T-helper 17 cell (primary cell): ENCODE measurements at regions not wholly inside any gene's neighbourhood (a gene's known extent, or its start where the extent isn't known, plus 50 kb on each side); places are given as distances from the start of the nearest gene placed in this dataset.
"Not testable (repeated sequence)": the region's sequence is repeated elsewhere in the genome, so short reads cannot be mapped to it uniquely, and the experiment has no call there.

Source experiments
- ATAC-seq: fragments of 150-1000 bp; cut with Tn5 transposase; 2 replicates; pipeline ENCODE4 v1.10.0; 2021; ENCODE audit warnings: mild to moderate bottlenecking, moderate library complexity
- DNase-seq, 3 donors: peaks; one replicate each; pipeline versions ENCODE4 v3.0.0 to v3.0.0-alpha.2; 2020 to 2021
- H3K9me3 ChIP-seq: one replicate; pipeline ENCODE4 v1.7.0; 2013; ENCODE audit warnings: low read length, mild to moderate bottlenecking; ENCODE audit not compliant: control insufficient read depth, poor library complexity, severe bottlenecking
- H3K27ac Mint-ChIP-seq: one replicate; pipeline ENCODE4 v1.8.0; 2022; ENCODE audit warnings: mild to moderate bottlenecking, moderate library complexity, mixed read lengths
- H3K27me3 Mint-ChIP-seq: one replicate; pipeline ENCODE4 v1.8.0; 2022; ENCODE audit warnings: mixed read lengths
- H3K36me3 Mint-ChIP-seq: one replicate; pipeline ENCODE4 v1.8.0; 2022; ENCODE audit warnings: low read depth, mixed read lengths
- H3K4me1 Mint-ChIP-seq: one replicate; pipeline ENCODE4 v1.8.0; 2022; ENCODE audit warnings: mild to moderate bottlenecking, mixed read lengths
- H3K4me3 Mint-ChIP-seq: one replicate; pipeline ENCODE4 v1.8.0; 2022; ENCODE audit warnings: mild to moderate bottlenecking, moderate library complexity, mixed read lengths

DNA sequence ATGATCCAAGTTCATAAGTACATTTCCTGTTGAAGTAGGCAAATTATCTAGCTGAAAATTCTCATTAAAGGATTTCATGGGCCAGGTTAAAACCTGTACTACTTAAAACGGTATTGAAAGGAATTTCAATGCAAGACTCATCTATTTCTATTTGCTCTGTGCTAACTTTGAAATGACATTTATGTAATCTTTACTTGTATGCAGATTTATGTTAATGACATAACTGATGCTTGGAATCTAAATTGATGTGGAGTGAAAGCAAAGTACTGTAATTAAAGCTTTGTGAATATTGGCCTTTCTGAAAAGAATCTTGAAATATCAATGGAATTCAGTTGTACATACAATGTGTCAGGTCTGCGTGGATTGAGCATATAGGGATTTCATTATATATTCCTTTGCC lies 390.0 kb downstream of the CPS1 start:
- Mint-ChIP-seq H3K4me1 (no peaks in the 10 kb centered on the region), H3K4me3 (no peak overlapping the region), H3K27ac (no peak overlapping the region), H3K27me3 (no peaks in the 10 kb centered on the region), H3K36me3 (no peaks in the 10 kb centered on the region)
- H3K9me3 ChIP-seq: no peaks in the 10 kb centered on the region
- ATAC-seq: no peak
- no peak for DNase-seq

DNA sequence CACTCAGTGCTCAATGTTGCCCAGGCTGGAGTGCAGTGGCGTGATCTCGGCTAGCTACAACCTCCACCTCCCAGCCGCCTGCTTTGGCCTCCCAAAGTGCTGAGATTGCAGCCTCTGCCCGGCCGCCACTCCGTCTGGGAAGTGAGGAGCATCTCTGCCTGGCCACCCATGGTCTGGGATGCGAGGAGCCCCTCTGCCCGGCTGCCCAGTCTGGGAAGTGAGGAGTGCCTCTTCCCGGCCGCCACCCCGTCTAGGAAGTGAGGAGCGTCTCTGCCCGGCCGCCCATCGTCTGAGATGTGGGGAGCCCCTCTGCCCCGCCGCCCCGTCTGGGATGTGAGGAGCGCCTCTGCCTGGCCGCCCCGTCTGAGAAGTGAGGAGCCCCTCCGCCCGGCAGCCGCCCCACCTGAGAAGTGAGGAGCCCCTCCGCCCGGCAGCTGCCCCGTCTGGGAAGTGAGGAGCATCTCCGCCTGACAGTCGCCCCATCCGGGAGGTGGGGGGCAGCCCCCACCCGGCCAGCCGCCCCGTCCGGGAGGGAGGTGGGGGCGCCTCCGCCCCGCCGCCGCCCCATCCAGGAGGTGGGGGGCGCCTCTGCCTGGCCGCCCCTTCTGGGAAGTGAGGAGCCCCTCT lies 394.1 kb downstream of the CPS1 start:
- not testable (repeated sequence) for H3K4me1 Mint-ChIP-seq, ATAC-seq, H3K36me3 Mint-ChIP-seq, H3K4me3 Mint-ChIP-seq, DNase-seq, H3K27ac Mint-ChIP-seq, H3K27me3 Mint-ChIP-seq, H3K9me3 ChIP-seq

GRCh38 chr2:210954386-210954907 lies 398.0 kb downstream of the CPS1 start:
- H3K36me3 Mint-ChIP-seq: no peaks in the 10 kb centered on the region
- H3K9me3 ChIP-seq: no peaks in the 10 kb centered on the region
- DNase-seq: no peak
- H3K27ac Mint-ChIP-seq: no peak overlapping the region
- H3K4me3 Mint-ChIP-seq: no peak overlapping the region
- no peaks in the 10 kb centered on the region for H3K27me3 Mint-ChIP-seq
- H3K4me1 Mint-ChIP-seq: no peaks in the 10 kb centered on the region
- ATAC-seq: no peak

- no peak overlapping the region for H3K27ac Mint-ChIP-seq
- no peak for DNase-seq
- no peak overlapping the region for H3K4me3 Mint-ChIP-seq
- H3K27me3 Mint-ChIP-seq: no peaks in the 10 kb centered on the region
- H3K9me3 ChIP-seq: no peaks in the 10 kb centered on the region
- no peaks in the 10 kb centered on the region for H3K4me1 Mint-ChIP-seq
- no peak for ATAC-seq
- no peaks in the 10 kb centered on the region for H3K36me3 Mint-ChIP-seq
Measured at GRCh38 chr2:210955591-210955990, 399.2 kb downstream of the CPS1 start.

DNA sequence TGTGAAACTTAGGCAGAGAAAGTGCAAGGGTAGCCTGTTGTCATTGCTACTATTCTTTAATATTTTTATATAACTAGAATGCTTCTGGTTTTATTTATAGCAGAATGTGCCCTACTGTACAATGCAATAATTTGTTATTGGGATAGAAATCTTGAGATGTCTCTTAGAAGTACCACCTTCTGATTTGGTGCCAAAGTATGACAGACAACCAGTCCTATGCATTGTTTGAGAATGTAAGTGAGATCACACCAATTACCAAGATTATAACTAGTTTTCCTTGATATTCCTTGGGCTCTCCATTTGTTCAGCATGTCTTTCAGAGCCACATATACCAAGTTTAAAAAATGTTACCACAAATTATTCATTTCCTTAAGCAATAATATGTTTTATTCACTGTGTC lies 399.7 kb downstream of the CPS1 start:
- no peak overlapping the region for H3K27ac Mint-ChIP-seq
- H3K9me3 ChIP-seq: no peaks in the 10 kb centered on the region
- no peaks in the 10 kb centered on the region for H3K36me3 Mint-ChIP-seq
- ATAC-seq (no peak), DNase-seq (no peak)
- H3K4me1 Mint-ChIP-seq: no peaks in the 10 kb centered on the region
- H3K27me3 Mint-ChIP-seq: no peaks in the 10 kb centered on the region
- no peak overlapping the region for H3K4me3 Mint-ChIP-seq

DNA sequence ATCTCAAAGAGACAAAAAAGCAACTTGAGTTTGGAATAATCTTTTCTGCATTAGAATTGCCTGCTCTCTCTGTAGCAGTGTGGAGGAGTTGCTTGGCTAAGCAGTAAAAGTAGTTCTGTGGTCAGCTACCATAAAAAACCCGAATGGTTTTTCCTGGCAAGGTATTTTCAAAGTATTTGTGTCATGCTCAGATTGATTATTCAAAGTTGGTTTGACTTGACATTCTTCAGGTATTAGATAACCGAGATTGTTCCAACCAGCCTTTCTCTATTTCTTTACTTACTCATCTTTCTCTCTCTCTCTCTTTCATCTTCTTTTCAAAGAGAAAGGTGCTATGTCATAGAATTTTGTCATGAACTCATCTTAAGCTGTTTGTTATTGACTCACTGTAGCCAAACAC lies 404.9 kb downstream of the CPS1 start:
- H3K9me3 ChIP-seq: no peaks in the 10 kb centered on the region
- H3K27me3 Mint-ChIP-seq: no peaks in the 10 kb centered on the region

DNA sequence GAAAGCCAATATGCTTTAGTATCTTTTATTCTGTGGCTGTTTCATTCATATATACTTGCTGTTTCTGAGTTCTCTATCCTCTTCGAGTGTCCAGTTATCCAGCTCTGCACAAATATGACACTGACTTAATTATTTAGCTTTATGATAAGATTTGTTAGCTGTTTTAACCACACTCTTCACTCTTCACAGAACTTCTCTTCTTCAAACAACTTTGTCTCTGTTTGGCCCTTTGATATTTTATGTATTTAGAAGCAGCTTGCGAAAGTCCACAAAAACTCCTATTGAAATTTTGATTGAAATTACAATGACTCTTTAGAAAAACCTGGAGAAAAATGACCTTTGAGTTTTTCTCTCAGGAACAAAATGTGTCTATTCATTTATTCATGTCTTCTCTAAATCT lies 407.0 kb downstream of the CPS1 start:
- no peaks in the 10 kb centered on the region for H3K36me3 Mint-ChIP-seq
- no peak overlapping the region for H3K27ac Mint-ChIP-seq
- DNase-seq (no peak), ATAC-seq (no peak)
- no peaks in the 10 kb centered on the region for H3K27me3 Mint-ChIP-seq
- no peak overlapping the region for H3K4me3 Mint-ChIP-seq
- H3K9me3 ChIP-seq: no peaks in the 10 kb centered on the region
- H3K4me1 Mint-ChIP-seq: no peaks in the 10 kb centered on the region

More for the DNA sequence above, 404.9 kb downstream of the CPS1 start:
- no peak for ATAC-seq
- H3K27ac Mint-ChIP-seq: no peak overlapping the region
- H3K4me1 Mint-ChIP-seq: no peaks in the 10 kb centered on the region
- no peaks in the 10 kb centered on the region for H3K36me3 Mint-ChIP-seq
- H3K4me3 Mint-ChIP-seq: no peak overlapping the region
- no peak for DNase-seq

DNA sequence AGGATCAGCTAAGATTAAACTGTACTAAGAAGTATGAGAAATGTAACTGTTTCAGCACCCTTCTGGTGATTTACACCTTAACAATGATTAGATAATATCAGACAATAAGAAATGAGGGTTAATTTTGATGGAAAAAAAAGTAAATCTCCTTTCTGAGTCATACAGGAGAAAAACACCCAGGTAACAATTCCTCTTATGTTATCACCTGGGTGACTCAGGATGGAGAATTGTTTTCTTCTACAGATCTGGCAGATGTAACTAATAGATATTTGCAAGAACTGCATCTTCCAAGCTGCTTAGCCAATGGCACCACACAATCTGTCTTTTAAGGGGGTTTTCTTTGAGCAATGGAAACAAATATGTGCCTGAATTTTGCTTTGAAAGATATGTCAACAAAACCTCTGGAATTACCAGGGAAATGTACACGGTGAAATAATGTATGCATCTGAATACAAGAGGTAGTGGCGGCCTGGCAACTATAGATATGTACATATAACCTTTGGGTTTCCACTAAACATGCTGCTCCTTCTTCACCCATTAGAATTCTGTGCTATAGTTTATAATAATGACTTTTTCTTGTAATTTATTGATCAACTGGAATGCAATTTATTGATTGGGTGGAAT lies 407.9 kb downstream of the CPS1 start:
- no peaks in the 10 kb centered on the region for H3K9me3 ChIP-seq
- no peak overlapping the region for H3K27ac Mint-ChIP-seq
- no peaks in the 10 kb centered on the region for H3K36me3 Mint-ChIP-seq
- DNase-seq (no peak), ATAC-seq (no peak)
- no peaks in the 10 kb centered on the region for H3K4me1 Mint-ChIP-seq
- no peak overlapping the region for H3K4me3 Mint-ChIP-seq
- no peaks in the 10 kb centered on the region for H3K27me3 Mint-ChIP-seq

DNA sequence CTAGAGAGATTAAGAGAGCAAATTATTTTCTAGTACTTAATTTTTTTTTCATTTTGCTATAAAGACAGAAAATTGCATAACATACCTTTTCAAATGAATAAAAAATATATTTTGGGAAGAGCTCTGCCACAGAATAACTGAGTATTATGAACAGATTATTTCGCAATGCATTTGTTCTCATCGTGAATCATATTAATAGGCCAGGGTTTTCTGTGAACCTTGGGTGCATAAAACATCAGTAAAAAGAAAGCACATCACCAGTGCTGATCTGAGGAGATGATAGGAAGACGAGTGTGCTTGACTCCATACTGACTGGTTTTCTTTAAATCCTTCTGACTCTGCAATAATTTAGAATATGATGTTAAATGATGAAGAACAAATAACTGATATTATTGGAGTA lies 409.1 kb downstream of the CPS1 start:
- ATAC-seq: no peak
- H3K4me3 Mint-ChIP-seq: no peak overlapping the region
- H3K9me3 ChIP-seq: no peaks in the 10 kb centered on the region
- H3K36me3 Mint-ChIP-seq: no peaks in the 10 kb centered on the region
- H3K27ac Mint-ChIP-seq: no peak overlapping the region
- H3K27me3 Mint-ChIP-seq: no peaks in the 10 kb centered on the region
- no peaks in the 10 kb centered on the region for H3K4me1 Mint-ChIP-seq
- no peak for DNase-seq

- ATAC-seq (no peak), DNase-seq (no peak)
- H3K27me3 Mint-ChIP-seq: no peaks in the 10 kb centered on the region
- H3K36me3 Mint-ChIP-seq: no peaks in the 10 kb centered on the region
- no peaks in the 10 kb centered on the region for H3K9me3 ChIP-seq
- no peak overlapping the region for H3K27ac Mint-ChIP-seq
- H3K4me3 Mint-ChIP-seq: no peak overlapping the region
- H3K4me1 Mint-ChIP-seq: no peaks in the 10 kb centered on the region
Measured at GRCh38 chr2:210966330-210966729, 409.9 kb downstream of the CPS1 start.

DNA sequence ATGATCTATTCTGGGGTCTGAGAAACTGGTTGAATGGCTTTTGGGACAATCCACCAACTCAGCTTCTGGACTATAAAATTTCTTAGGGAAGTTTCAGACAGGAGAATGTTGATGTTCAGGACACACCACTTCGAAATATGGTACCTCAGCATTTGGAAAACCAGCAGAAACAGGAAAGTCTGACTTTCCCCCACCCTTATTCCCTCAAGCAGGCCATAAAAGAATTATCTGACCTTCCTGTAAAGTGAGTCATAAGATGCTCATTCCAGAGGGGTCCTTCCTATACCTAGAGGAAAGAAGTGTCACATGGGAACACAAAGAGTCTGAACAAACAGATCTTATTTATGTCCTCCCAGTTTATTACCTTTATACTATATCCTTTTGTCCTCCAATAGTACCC lies 415.0 kb downstream of the CPS1 start:
- Mint-ChIP-seq H3K27ac (no peak overlapping the region), H3K36me3 (no peaks in the 10 kb centered on the region), H3K4me1 (no peaks in the 10 kb centered on the region), H3K4me3 (no peak overlapping the region), H3K27me3 (no peaks in the 10 kb centered on the region)
- DNase-seq: no peak
- no peaks in the 10 kb centered on the region for H3K9me3 ChIP-seq
- no peak for ATAC-seq

DNA sequence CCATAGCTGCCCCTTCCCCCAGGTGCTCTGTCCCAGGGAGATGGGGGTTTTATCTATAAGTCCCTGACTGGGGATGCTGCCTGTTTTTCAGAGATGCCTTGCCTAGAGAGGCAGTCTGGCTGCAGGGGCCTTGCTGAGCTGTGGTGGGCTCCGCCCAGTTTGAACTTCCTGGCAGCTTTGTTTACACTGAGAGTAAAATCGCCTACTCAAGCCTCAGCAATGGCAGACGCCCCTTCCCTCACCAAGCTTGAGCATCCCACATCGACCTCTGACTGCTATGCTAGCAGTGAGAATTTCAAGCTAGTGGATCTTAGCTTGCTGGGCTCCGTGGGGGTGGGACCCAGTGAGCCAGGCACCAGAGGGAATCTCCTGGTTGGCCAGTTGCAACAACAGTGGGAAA lies 430.4 kb downstream of the CPS1 start:
- H3K36me3 Mint-ChIP-seq, H3K4me3 Mint-ChIP-seq, H3K4me1 Mint-ChIP-seq, H3K27ac Mint-ChIP-seq, H3K9me3 ChIP-seq, DNase-seq, ATAC-seq, H3K27me3 Mint-ChIP-seq: not testable (repeated sequence)

DNA sequence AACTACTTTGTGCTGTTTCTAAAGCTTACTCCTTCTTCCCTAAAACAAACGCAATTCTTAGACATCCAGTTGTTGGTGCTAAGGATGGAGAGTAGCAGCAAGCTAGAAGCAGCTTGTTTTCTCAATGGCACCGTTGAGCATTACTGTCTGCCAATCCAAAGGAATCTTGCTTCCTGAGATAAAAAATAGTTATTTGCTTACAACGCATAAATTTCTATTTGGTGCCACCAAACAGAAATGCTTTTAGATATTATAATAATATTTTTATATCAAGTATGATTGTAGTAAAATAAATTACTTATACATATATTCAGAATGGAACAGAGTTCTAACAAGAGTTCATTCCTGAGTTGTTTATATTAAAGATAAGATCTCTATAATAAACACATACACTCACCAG lies 434.7 kb downstream of the CPS1 start:
- Mint-ChIP-seq H3K36me3 (no peaks in the 10 kb centered on the region), H3K4me3 (no peak overlapping the region), H3K27ac (no peak overlapping the region), H3K4me1 (no peaks in the 10 kb centered on the region), H3K27me3 (no peaks in the 10 kb centered on the region)
- ATAC-seq: no peak
- DNase-seq: no peak
- no peaks in the 10 kb centered on the region for H3K9me3 ChIP-seq

- H3K9me3 ChIP-seq: no peaks in the 10 kb centered on the region
- DNase-seq: no peak
- no peak for ATAC-seq
- Mint-ChIP-seq H3K27ac (no peak overlapping the region), H3K4me3 (no peak overlapping the region), H3K27me3 (no peaks in the 10 kb centered on the region), H3K4me1 (no peaks in the 10 kb centered on the region), H3K36me3 (no peaks in the 10 kb centered on the region)
Measured at GRCh38 chr2:210994104-210994503, 437.7 kb downstream of the CPS1 start.
